ENCODE measurements at regions not wholly inside any gene's neighbourhood (a gene's known extent, or its start where the extent isn't known, plus 50 kb on each side); places are given as distances from the start of the nearest gene placed in this dataset.

- DNase-seq, result no peak
Measured at GRCh38 chr11:92276773-92277172, 52.2 kb downstream of the FAT3 start.

DNA sequence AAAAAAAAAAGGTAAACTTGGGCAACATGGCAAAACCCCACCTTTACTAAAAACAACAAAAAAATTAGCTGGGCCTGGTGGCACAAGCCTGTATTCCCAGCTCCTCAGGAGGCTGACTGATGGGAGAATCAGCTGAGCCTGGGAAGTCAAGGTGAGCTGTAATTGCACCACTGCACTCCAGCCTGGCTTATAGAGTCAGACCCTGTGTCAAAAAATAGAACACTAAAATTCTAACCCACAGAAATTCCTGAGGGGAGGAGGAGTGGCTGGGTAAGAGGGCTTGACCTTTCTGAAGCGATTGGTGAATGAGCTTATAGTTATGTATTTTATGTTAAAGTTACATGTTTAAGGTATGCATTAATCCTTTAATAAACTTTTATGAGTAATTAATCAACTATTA, 53.3 kb downstream of the FAT3 start:
- DNase-seq, result no peak

DNA sequence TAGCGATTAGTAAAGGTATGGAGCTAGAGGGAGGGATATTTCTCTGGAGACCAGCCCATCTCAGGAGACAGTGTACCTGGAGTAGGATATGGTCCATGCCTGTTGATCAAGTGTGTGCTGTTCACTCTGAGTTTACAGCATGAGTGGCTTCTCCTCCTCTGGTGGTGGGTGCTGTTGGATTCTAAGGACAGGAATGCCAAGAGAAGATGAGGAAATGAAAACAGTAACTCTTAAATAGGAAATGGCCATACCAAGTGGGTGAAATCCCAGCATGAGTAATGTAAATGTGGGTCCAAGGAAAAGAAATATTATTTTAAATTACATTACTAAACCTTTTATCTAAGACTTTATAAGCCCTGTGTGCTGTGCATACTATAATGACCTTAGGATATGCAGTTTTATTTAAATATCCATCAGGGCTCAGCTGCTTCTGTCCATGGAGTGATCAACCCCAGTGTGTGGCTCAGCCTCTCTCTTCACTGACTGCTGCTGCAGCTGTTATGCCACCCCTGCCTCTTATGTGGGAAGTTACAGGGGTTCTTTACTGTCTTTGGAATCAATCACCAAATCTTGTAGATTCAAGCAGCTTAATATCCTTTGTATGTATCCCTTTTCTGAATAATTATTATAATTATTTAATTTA, 54.3 kb downstream of the FAT3 start:
- DNase-seq, result no peak

GRCh38 chr11:92284107-92284506, 59.5 kb downstream of the FAT3 start:
- DNase-seq, result no peak

GRCh38 chr11:92284558-92284957, 59.9 kb downstream of the FAT3 start:
- DNase-seq, result no peak

GRCh38 chr11:92285776-92286175, 61.2 kb downstream of the FAT3 start:
- no peak for DNase-seq

- no peak for DNase-seq
Measured at GRCh38 chr11:92286709-92287108, 62.1 kb downstream of the FAT3 start.

GRCh38 chr11:92295175-92296137, 70.8 kb downstream of the FAT3 start:
- DNase-seq, result no peak

DNA sequence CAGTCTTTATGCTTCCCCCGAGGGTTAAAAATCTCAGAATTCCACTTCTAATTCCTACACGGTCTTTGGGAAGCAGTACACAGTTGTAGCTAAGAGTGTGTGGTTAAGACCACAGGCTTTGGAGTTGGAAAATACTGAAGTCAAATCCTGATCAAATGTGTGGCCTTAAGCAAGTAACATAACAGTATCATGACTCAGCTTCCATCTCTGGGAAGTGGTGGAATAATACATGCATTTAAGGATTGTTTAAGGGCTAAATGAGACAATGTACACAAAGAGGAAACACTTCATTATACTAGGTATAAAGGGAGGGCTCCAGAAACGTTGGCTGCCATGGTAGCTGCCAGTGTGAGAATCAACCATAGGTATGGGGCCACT, 71.5 kb downstream of the FAT3 start:
- no peak for DNase-seq

DNA sequence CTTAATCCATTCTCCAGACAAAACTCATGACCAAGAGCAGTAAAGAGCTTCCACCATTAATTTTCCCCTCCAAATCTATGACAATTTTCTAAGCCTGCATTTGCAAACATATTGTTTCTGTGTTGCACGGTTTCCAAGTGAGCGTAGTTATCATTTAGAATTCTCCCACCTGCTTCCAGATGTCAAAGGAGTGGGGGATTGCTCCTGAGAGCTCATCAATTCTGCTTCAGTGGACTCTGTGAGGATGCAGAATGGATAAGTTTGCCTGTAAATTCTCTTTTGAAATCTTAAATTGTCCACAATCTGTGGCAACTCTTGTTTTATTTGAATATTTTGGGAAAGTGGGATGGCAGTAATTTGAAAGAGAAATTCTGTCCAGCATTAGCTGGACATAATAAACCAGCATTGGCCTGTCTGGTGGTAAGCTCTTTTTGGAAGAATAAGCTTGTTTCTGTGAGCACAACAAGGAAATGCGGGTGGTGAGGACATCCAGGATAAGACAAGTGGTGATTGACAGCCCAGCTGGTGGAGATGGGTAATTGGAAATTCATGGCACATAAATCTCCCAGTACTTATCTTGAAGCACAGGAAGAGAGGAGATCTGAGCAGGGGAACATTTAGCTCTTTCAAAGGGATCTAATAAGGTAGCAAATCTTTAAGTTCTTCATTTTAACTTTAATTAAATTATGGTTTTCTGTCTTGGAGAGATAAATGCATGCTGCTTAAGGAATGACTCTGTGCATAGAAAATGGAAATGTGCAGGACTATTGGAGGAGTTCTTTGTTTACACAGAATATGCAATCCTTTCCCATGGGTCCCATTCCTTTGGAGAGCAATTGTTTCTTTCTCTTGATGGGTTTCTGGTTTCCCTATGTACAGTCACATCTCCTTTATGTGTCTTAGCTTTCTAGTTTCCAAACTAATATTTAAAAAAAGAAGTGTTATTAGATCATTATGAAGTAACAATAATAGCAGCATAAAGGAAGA, 73.2 kb downstream of the FAT3 start:
- DNase-seq, result no peak

GRCh38 chr11:92300876-92301275, 76.3 kb downstream of the FAT3 start:
- DNase-seq, result no peak

- no peak for DNase-seq
Measured at GRCh38 chr11:92302770-92303169, 78.2 kb downstream of the FAT3 start.

GRCh38 chr11:92304271-92304670, 79.7 kb downstream of the FAT3 start:
- no peak for DNase-seq

GRCh38 chr11:92306966-92307510, 82.4 kb downstream of the FAT3 start:
- no peak for DNase-seq

DNA sequence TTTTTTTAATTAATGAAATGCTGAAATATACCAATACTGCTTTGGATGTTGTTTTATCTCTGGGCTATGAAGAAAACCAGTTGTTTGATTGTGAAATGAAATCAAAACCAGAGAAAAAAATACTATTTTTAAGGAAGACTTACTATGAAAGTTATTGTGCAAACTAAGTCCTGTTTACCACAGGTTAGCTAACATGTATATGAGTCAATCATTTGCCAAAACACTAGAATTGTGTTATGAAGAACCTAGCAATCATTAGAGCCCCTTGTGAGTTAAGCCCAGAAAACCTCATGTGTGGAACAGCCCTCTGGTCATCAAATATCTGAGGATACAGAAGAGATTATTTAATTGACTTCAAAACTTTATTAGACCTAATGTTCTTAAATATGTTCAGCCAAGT, 83.7 kb downstream of the FAT3 start:
- DNase-seq, result no peak

GRCh38 chr11:92311616-92312449, 87.2 kb downstream of the FAT3 start:
- no peak for DNase-seq

GRCh38 chr11:92313784-92314183, 89.2 kb downstream of the FAT3 start:
- DNase-seq, result no peak

DNA sequence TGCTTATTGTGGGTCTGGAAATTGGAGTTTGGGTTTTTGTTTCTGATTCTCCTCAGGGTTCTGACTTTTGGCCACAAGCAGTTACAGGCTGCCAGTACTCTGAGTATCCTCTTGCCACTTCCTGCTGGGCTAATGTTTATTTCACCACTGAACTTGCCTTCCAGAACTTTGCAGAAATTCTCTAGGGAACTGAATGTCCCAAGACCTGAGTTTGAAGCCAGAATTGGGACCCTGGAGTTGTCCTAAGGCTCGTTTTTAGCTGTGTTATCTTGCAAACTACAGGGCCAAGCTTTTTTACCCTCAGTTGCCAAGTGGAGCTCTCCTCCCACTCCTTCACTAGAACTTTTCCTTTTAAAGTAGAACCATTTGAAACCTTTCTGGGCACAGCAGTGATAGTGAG, 89.9 kb downstream of the FAT3 start:
- no peak for DNase-seq

- DNase-seq, result no peak
Measured at GRCh38 chr11:92316106-92316809, 91.6 kb downstream of the FAT3 start.

DNA sequence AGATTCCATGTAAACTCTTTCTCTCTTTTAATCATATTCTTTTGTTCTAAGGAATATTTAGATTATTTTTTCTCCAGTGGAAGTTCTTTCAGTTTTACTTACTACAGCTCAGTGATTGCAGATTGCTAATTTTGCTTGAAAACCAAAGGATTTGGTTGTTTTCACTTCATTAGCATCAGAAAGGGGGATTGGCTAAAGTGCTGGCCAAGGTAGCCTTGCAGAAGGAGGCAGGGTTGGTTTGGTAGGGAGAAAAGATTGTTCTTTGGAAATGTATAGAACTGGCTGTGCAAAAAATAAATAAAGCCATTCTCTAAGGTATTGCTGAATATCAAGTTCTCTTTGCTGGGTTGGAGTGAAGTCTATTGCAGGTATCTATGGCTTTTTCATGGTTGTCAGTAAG, 92.6 kb downstream of the FAT3 start:
- no peak for DNase-seq

- DNase-seq, result no peak
Measured at GRCh38 chr11:92317721-92318120, 93.1 kb downstream of the FAT3 start.
